Keratinocyte (primary cell): ENCODE measurements at regions not wholly inside any gene's neighbourhood (a gene's known extent, or its start where the extent isn't known, plus 50 kb on each side); places are given as distances from the start of the nearest gene placed in this dataset.

Experiments used
- DNase-seq: peaks from one replicate; pipeline ENCODE4 v3.0.0-alpha.2; 2011; ENCODE audit warnings: low read depth, missing footprints, low spot score
- FAIRE-seq: peaks from 2 replicates; lab custom pipeline; 2011; peaks lifted over from hg19 to GRCh38; lab: Jason Lieb, UNC
- H2AFZ ChIP-seq: 2 replicates; pipeline ENCODE4 v1.6.0; 2012; ENCODE audit warnings: low read length, control low read depth, inconsistent platforms; ENCODE audit not compliant: control insufficient read depth
- H3K27ac ChIP-seq: 2 replicates; pipeline ENCODE4 v1.5.1; 2011; ENCODE audit warnings: low read length; ENCODE audit not compliant: control insufficient read depth, insufficient read depth
- H3K27me3 ChIP-seq: 3 replicates; pipeline ENCODE4 v1.6.0; 2011; ENCODE audit warnings: low read length; ENCODE audit not compliant: control insufficient read depth, insufficient read depth; ENCODE audit errors: extremely low read depth
- H3K36me3 ChIP-seq, 2 experiments: 2 replicates in 1 of 2; 3 replicates in 1 of 2; pipeline ENCODE4 v1.5.1; 2011; ENCODE audit warnings: low read length in 2 of 2, mild to moderate bottlenecking in 1 of 2; ENCODE audit not compliant: control insufficient read depth in 2 of 2, insufficient read depth in 2 of 2; ENCODE audit errors: extremely low read depth in 1 of 2
- H3K4me1 ChIP-seq: 3 replicates; pipeline ENCODE4 v1.5.1; 2011; ENCODE audit warnings: low read length; ENCODE audit not compliant: control insufficient read depth, insufficient read depth; ENCODE audit errors: extremely low read depth
- H3K4me2 ChIP-seq: 3 replicates; pipeline ENCODE4 v1.6.0; 2011; ENCODE audit warnings: low read depth, low read length; ENCODE audit not compliant: control insufficient read depth, insufficient read depth; ENCODE audit errors: extremely low read depth
- H3K4me3 ChIP-seq, 3 experiments: fragments of 200-600 bp in 1 of 3; sonication (generic) in 1 of 3; 2 replicates in 2 of 3; 3 replicates in 1 of 3; pipeline ENCODE4 v1.5.1; 2011 to 2016; ENCODE audit warnings: low read length in 3 of 3, mild to moderate bottlenecking in 3 of 3, control low read depth in 2 of 3, inconsistent platforms in 1 of 3, low read depth in 1 of 3, mixed read lengths in 1 of 3, mixed run types in 1 of 3, moderate library complexity in 1 of 3; ENCODE audit not compliant: control insufficient read depth in 2 of 3, insufficient read depth in 2 of 3; ENCODE audit errors: extremely low read depth in 1 of 3
- H3K79me2 ChIP-seq: 2 replicates; pipeline ENCODE4 v1.6.0; 2012; ENCODE audit warnings: low read length; ENCODE audit not compliant: control insufficient read depth, insufficient read depth
- H3K9ac ChIP-seq: 3 replicates; pipeline ENCODE4 v1.6.0; 2011; ENCODE audit warnings: low read length; ENCODE audit not compliant: control insufficient read depth, insufficient read depth; ENCODE audit errors: extremely low read depth
- H3K9me1 ChIP-seq: 3 replicates; pipeline ENCODE4 v1.6.0; 2011; ENCODE audit warnings: low read length; ENCODE audit not compliant: control insufficient read depth, insufficient read depth; ENCODE audit errors: extremely low read depth
- H3K9me3 ChIP-seq: 2 replicates; pipeline ENCODE4 v1.5.1; 2012; ENCODE audit warnings: low read depth, low read length; ENCODE audit not compliant: control insufficient read depth
- H4K20me1 ChIP-seq: 3 replicates; pipeline ENCODE4 v1.6.0; 2011; ENCODE audit warnings: low read length; ENCODE audit not compliant: control insufficient read depth, insufficient read depth; ENCODE audit errors: extremely low read depth
- EZH2 ChIP-seq: IDR thresholded peaks from one replicate; pipeline ENCODE4 v1.6.1; 2012; ENCODE audit warnings: inconsistent platforms, mild to moderate bottlenecking, low read length, moderate library complexity
- dilution Hi-C: fragments of 300-500 bp; cut with MboI; formaldehyde crosslinking; loops from one replicate; pipeline ENCODE4 v1.7.0; 2020; ENCODE audit warnings: low sequenced_read_pairs; ENCODE audit not compliant: extremely low pct_ligation_motif_present
- TF ChIP-seq, protein P1 (sequence below), 3 experiments: IDR thresholded peaks in 1 of 3; conservative IDR thresholded peaks in 1 of 3; optimal IDR thresholded peaks in 1 of 3; 2 replicates in 2 of 3; 3 replicates in 1 of 3; pipeline versions ENCODE3 to v1.5.1; 2011; ENCODE audit warnings: low read length in 3 of 3, mild to moderate bottlenecking in 3 of 3, moderate library complexity in 2 of 3, control low read depth in 1 of 3, inconsistent platforms in 1 of 3; ENCODE audit not compliant: insufficient read depth in 2 of 3; ENCODE audit errors: extremely low read depth in 1 of 3

GRCh38 chr6:97456070-97456469 is 173.1 kb upstream of the MMS22L start:
- dilution Hi-C loops = no loop called here
- Histone ChIP-seq H3K9me3 (no peaks in the 10 kb centered on the region), H4K20me1 (no peaks in the 10 kb centered on the region), H3K9me1 (no peaks in the 10 kb centered on the region), H3K36me3 (no peaks in the 10 kb centered on the region), H3K4me2 (no peak overlapping the region), H2AFZ (no peak overlapping the region), H3K9ac (no peak overlapping the region), H3K4me1 (no peaks in the 10 kb centered on the region), H3K27me3 (no peaks in the 10 kb centered on the region), H3K27ac (no peak overlapping the region), H3K4me3 (no peak overlapping the region), H3K79me2 (no peaks in the 10 kb centered on the region)
- no peak for TF ChIP-seq EZH2
- TF ChIP-seq, protein P1, sequence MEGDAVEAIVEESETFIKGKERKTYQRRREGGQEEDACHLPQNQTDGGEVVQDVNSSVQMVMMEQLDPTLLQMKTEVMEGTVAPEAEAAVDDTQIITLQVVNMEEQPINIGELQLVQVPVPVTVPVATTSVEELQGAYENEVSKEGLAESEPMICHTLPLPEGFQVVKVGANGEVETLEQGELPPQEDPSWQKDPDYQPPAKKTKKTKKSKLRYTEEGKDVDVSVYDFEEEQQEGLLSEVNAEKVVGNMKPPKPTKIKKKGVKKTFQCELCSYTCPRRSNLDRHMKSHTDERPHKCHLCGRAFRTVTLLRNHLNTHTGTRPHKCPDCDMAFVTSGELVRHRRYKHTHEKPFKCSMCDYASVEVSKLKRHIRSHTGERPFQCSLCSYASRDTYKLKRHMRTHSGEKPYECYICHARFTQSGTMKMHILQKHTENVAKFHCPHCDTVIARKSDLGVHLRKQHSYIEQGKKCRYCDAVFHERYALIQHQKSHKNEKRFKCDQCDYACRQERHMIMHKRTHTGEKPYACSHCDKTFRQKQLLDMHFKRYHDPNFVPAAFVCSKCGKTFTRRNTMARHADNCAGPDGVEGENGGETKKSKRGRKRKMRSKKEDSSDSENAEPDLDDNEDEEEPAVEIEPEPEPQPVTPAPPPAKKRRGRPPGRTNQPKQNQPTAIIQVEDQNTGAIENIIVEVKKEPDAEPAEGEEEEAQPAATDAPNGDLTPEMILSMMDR (optimal IDR thresholded peaks at IDR 0.05 in 1 of 3, IDR thresholded peaks at IDR 0.05 in 1 of 3, conservative IDR thresholded peaks at IDR 0.05 in 1 of 3; ENCODE audit: extremely low read depth in 1 of 3, insufficient read depth in 2 of 3, low read length in 3 of 3) = peak in 1 of 3 experiments; percentile 9
- FAIRE-seq (no peak), DNase-seq (no peak)

DNA sequence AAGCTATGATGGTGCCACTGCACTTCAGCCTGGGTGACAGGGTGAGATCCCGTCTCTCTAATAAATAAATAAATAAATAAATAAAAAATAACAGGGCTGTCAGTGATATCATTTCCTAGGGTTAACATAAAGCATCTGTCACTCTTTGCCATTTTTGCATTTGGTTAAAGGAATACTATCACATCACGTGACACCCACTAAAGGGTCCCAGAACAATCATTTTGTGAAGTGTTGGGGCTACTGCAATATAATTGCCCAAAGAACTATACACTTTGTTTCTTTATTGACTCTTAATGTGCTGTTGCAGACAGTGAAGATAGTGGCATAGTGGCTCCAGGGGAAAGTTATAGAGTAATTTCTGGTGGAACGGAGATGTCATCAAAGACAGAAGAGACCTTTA is 176.5 kb upstream of the MMS22L start:
- Histone ChIP-seq H3K4me2 (no peak overlapping the region), H3K27ac (no peak overlapping the region), H3K79me2 (no peaks in the 10 kb centered on the region), H3K9ac (no peak overlapping the region), H2AFZ (no peak overlapping the region), H3K9me1 (no peaks in the 10 kb centered on the region), H3K4me1 (no peaks in the 10 kb centered on the region), H3K36me3 (no peaks in the 10 kb centered on the region), H3K27me3 (no peaks in the 10 kb centered on the region), H4K20me1 (no peaks in the 10 kb centered on the region), H3K4me3 (no peak overlapping the region), H3K9me3 (no peaks in the 10 kb centered on the region)
- dilution Hi-C loops = no loop called here
- DNase-seq (no peak), FAIRE-seq (no peak)
- no peak for TF ChIP-seq EZH2
- TF ChIP-seq, protein P1 (optimal IDR thresholded peaks at IDR 0.05 in 1 of 3, IDR thresholded peaks at IDR 0.05 in 1 of 3, conservative IDR thresholded peaks at IDR 0.05 in 1 of 3; ENCODE audit: extremely low read depth in 1 of 3, insufficient read depth in 2 of 3, low read length in 3 of 3) = no peak
